ENCODE measurements at regions not wholly inside any gene's neighbourhood (a gene's known extent, or its start where the extent isn't known, plus 50 kb on each side); places are given as distances from the start of the nearest gene placed in this dataset.
"Not testable (repeated sequence)": the region's sequence is repeated elsewhere in the genome, so short reads cannot be mapped to it uniquely, and the experiment has no call there.

DNA sequence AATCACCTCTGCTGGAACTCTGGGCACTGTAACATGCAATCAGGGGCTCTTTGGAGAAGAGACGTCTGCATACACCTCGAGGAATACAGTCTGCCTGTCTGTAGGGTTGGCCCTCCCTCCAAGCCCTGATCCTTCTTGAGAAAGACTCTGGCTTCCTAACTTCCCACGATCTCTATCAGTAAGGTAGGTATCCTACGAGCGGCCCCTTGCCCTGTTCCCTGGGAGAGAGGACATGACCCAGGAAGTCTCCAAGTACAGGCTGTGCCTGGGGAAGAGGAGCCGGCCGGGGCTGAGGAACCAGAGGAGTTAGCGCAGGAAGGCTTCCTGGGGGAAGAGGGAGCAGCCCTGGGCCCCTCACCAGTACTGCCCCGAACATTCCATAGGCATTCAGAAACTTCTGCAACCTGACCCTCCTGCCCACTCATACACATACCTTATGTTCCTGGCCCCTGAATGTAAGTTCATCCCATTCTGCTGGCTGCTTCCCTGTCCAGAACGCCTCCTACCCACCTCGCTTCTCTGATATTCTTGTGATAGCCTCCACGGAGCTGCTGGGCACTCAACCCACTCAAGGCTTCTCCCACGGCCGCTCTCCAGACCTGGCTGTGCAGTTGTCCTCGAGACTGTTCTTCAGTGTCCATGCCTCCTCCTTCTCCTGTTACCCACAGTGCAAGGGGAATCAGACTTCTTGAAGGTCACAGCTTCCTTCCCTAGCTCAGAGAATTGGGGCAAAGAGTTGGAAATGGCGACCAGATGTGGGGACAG, 116.1 kb downstream of the CYP26B1 start:
- no peak for DNase-seq (ENCODE audit: low read depth in 2 of 2)

DNA sequence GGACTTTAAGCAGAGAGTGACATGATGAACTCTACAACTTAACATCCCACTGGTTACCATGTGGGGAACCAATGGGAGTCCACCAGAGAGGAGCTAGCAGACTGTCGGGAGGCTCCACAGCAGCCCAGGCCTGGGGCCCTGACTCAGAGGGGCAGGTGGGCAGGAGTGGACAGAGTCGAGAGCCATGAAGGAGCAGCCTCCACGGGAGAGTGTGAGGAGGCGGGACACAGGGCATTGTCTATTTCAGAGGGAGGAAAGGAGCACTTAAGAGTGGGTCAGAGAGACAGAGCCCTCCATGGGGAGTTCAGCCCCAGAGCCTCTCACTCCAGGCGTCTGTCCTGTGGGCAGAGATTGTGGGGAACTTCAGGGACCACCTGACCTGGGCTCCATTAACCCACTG, 118.7 kb downstream of the CYP26B1 start:
- no peak for DNase-seq (ENCODE audit: low read depth in 2 of 2)

DNA sequence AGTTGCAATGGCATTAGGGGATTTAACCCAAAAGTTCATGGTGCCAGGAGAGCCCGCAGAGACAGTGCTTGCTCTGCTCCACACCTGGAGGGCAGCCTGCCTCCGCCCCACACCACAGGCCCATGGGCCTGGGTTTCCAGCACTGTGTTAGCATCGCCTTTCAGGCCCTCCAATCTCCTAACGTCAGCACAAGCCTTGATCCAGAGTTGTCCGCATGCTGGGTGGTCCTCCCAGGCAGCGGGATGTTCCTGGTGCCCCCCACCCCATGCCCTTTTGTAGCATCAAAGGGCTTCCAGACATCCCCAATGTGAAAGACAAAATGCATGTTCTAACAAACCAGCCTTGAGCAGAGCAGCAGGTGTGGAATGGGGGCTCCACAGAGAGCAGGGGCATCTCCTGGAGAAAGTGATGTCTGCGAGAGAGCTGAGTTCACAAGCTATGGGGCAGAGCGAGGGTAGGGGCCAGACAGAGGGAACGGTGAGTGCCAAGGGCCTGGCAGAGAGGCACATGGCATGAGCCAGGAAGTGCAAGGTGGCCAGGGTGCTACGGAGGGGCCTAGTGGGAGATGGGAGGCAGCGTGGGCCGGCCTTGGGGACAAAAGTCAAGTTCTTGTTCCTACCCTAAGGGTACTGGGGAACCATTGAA, 119.2 kb downstream of the CYP26B1 start:
- DNase-seq (ENCODE audit: low read depth in 2 of 2), result no peak

DNA sequence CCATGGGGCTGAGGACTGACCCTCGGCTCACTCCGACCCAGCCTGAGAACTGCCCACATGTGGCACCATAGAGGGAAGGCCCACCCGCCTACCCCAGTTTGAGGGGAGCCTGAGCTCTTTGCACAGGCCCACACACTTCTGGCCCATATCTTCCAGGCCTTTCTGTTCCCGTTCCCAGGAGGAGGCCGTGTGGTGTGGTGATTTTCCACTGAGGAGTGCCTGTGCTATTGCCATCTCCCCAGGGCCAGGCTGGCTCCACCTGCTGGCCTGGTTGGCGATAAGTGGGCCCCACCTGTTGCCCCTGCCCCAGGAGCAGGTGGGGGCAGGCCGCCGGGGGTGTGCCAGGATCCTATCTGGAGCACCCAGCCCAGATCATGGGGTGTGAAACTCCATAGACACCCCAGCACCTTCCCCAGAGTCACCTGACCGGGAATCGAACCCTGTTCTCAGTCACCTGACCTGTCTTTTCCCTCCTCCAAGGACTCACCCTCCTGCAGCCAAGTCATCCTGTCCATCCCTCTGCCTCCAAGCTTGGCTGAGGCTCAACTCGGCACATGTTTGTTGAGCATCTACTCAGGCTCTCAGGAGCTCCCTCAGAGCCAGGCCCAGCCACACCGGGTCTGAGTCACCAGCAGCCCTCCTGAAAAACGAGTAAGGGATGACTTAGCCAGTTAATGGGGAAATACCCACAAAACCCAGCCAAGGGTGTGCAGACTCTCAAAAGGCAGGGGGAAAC, 120.1 kb downstream of the CYP26B1 start:
- no peak for DNase-seq (ENCODE audit: low read depth in 2 of 2)

DNA sequence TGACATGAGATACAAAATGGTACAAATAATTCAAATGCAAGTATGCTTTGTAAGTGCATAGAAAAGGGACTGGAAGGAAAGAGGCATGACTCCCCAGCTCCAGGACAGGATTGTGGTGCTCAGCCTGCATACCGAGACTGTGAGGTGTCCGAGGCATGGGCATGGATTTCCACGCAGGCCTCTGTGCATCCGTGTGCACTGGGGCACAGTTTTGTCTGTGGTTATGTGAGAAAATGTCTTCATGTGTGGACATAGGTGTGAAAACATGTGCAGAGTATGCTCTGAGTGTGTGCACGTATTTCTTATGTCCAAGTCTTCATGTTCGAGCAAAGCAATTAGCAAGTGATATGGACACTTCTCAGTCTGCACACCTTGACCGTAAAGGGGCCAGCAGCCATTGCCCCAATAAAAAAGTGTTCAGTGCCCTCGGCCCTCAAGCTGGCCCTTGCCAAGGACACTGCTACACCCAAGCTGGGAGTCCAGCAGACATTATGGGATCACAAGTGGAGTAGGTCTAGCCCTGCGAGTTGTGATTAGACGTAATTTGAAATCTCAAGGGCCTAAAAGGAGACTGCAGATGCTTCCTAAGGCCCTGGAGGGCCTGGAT, 120.7 kb downstream of the CYP26B1 start:
- DNase-seq (ENCODE audit: low read depth in 2 of 2), result no peak

DNA sequence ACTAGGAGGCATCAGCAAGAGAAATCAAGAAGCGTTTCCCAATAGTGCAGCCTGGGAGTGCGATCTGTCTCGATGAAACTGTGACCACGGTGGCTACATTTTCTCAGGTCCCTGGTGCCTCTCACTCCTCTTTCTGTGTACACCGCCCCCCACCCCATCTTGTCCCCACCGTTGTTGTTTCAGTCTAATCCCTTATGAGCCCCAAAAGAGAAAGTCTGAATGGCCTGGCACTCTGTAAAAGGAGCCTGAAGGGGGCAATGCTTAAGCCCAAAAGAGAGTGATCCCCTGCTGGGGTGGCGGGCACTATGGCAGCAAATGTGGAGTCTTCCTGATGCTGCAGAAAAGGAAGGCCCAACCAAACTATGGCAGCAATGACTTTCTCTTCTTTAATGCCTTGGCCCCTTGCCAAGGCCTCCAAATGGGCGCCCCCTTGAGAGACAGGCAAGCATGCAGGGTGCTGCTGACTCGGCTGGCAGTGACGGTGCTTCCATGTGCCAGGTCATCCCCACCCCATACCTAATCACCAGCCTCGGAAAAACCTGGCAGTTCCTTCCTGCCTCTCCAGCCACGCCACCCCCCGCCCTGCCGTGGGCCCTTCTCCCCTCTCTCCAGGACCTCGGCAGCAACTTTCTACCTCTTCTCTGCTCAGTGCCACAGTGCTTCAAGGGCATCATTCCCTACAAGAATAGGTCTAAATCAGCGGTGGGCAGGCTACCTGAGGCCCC, 123.0 kb downstream of the CYP26B1 start:
- DNase-seq (ENCODE audit: low read depth in 2 of 2), result no peak

DNA sequence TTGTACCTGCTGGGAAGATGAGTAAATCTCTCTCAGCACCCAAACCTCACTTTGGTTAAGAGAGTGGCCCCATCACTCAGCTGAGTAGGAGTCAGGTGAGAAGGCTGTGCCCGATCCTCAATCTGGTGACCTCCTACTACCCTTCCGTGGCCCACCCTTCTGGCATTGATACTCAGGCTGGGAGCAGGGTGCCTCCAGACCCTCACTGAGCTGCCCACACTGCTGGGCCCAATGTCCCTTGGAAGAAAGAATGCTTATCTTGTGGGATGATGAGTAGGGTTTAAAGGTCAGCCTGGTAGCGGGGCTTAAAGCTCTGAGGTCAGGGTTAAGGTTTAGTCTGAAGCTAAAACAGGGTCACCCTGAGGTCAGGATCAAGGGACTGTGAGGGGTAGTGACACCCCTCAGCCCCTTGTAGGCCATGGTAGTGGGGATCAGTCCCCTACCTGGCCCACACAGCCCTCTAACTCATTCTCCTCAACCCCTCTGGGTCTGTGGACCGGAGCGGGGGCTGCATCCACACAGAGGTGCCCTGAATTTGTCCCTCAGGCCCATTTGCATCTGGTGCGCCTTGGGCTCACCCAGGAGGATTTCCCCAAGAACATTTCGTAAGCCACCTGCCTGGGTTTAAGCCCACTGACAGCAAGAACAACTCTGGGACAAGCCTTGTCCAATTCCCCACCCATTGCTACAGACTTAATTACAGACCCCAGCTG, 123.8 kb downstream of the CYP26B1 start:
- no peak for DNase-seq (ENCODE audit: low read depth in 2 of 2)

DNA sequence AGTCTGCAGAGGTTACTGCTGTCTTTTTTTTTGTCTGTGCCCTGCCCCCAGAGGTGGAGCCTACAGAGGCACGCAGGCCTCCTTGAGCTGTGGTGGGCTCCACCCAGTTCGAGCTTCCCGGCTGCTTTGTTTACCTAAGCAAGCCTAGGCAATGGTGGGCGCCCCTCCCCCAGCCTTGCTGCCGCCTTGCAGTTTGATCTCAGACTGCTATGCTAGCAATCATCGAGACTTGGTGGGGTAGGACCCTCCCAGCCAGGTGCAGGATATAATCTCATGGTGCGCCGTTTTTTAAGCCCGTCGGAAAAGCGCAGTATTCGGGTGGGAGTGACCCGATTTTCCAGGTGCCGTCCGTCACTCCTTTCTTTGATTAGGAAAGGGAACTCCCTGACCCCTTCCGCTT, 126.3 kb downstream of the CYP26B1 start:
- not testable (repeated sequence) for DNase-seq (ENCODE audit: low read depth in 2 of 2)

DNA sequence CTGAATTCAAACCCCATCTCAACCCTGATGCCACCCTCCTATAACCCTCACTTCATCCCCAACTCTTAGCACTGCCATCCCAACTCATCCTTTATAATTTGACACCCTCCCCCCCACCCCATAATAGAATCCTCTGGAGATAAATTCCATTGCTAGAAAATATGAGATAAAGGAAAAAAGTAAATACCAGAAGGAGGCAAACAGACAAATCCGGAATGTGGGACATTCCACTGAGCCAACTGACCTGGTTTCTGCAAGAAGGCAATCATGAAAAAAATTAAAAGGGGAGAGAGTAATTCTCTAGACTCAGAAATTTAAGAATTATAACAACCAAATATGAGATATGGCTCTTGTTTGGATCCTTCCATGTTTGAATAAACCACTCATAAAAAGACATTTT, 132.4 kb downstream of the CYP26B1 start:
- no peak for DNase-seq (ENCODE audit: low read depth in 2 of 2)

DNA sequence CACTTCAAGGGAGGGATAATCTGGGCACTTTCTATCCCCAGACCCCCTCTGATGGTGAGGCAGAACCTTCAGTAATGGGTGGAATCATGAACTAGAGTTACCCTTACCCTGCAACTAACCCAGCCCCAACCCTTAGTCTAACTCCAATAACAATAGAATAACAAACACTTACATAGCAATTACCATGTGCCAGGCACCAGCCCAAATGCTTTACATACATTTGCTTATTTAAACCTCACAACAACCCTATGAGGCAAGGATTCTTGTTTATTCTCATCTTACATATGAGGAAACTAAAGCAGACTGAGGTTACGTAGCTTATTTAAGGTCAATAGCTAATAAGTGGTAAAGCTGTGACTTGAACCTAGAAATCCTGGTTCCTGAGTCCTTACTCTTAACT, 132.8 kb downstream of the CYP26B1 start:
- DNase-seq (ENCODE audit: low read depth in 2 of 2), result no peak

DNA sequence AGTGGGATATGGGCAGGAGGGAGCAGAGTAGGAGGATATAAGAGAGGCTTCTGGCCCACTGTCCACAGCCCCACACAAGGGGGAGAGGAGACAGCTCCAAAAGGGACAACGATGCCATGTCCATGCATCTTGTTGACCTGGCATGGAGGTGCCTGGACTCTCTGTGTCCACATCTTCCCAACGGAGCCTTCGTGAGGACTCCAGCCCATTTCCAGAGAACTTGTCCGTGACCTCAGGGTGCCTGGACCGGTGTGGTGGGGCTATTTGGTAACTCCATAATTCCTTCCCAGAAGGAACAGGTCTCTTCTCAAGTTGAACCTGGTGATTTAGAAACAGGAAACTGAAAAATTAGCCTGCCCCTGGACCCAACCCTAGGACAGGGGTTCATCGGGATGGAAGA, 133.9 kb downstream of the CYP26B1 start:
- no peak for DNase-seq (ENCODE audit: low read depth in 2 of 2)

DNA sequence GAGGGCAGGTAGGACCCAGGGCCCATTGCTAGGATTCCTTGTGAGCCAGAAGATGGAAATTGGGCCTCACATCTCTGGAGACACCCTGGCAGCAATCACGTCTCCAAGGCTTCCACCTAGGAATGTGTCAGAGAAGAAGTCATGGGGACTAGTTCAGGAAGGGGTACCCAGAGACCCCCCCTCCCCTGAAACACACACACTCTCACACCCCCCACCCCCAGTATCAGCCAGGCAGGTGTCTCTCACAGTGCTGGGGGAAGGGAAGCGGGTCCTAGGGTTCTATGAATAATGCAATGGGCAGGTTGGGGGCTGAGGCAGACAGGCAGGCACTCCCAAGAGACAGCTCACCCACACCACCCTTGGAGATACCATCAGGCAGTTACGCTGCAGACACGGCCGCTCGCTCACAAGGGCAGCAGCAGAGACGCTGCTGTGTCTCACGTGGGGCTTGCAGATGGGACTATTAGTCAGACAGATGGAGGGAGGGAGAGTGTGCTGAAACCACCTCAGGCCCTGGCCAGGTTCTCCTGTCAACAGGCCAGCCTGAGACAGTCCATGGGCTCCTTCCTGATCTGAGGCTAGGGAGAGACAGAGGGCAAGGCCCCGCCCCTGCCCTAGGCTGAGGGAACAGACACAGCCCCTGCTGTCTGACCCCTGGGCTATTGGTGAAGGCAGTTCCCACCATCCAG, 134.6 kb downstream of the CYP26B1 start:
- no peak for DNase-seq (ENCODE audit: low read depth in 2 of 2)

DNA sequence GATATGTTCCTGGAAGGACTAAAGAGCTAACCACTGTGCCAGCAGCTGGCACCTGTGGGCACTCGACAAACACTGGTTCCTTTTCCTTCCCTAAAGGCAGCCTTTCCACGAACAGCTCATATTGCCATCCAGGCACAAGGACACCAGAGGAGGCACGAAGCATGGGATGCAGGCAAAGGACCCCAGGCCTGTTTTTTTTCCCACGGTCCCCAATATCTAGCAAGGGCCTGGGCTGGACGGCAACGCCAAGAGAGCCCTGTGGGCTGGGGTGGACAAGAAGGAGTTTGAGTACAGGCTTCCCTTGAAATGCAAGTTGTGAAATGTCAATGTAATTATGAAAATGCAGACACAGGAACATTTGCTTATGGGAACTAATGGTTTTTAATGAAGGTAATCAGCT, 135.9 kb downstream of the CYP26B1 start:
- DNase-seq (ENCODE audit: low read depth in 2 of 2), result no peak

DNA sequence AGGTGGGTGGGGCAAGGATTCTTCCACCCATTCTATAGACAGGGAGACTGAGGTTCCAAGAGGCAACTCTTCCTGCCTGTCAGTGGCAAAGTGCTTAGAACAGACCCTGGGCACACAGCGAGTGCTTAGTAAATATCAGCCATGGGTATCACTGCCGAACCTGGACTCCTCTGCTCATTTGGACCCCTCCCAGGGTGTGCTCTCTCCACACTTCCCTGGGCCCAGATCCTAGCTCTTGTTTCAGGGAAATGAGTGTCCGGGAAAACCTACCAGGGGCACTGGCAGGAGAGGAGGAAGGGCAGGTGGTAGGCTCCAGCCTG, 136.3 kb downstream of the CYP26B1 start:
- no peak for DNase-seq (ENCODE audit: low read depth in 2 of 2)

DNA sequence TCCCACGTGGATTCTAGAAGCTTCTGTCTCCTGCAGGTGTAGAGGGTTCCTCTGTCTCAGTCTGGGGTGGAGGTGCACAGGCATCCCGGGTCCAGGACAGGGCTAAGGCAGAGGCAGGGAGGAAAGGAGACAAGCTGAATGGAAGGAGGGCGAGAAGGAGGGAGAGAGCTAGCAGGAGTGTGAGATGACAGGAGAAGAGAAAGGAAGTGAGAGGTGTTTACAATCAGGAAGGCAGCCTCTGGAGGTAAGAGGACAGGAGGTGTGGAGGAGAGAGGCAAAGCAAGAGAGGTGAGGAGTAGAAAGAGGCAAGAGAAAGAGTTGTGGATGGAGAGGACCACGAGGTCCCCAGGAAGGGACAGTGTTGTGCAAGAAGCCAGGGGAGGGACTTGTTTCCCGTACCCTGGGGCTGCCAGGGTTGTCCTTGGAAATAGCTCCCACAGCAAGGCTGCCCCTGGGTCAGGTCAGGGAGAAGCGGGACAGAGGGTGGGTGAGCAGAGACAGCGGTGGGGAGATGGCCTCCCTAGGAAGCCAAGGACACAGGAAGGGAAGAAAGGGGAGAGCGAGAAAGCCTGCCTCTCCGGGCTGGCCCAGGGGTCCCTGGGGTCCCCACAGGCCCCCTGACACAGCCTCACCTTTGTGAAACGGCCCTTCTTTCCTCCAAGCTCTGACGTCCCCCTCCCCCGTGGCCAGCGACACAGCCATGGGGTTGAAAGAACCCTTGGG, 136.9 kb downstream of the CYP26B1 start:
- DNase-seq (ENCODE audit: low read depth in 2 of 2), result no peak

DNA sequence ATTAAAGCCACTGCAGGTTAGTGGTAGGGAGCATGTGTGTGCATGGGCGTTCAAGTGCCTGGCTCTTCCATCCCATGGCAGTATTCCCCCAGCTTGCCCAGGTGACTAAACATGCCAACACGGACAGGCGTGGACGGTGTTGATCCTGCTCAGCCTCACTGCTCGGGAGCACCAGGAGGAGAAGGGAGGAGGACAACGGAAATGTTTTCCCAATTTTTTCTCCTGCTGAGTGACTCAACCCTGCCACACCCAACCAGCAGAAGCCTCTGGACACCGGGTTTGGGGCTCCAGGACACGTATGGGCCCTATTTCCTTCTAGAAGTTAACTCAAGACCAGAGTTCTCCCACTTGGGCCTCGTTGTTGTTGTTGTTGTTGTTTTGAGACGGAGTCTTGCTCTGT, 139.1 kb downstream of the CYP26B1 start:
- no peak for DNase-seq (ENCODE audit: low read depth in 2 of 2)

DNA sequence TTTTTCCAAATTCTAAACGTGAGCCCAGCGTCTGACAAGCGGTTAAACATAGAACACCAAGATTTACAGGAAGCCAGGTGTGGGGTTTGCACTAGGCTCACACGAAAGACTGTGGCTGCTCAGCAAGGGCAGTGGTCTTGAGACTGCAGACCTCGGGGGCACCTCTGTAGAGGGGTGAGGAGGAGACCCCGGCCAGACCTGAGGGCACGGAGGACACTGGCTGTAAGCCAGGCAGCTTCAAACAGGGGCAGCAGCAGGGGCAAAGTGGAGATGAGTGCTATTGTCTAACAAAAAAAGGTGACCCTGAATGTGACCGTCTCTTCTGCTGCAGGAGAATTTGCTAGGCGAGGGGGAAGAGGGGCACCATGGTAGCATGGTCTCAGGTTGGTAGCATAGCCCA, 140.3 kb downstream of the CYP26B1 start:
- DNase-seq (ENCODE audit: low read depth in 2 of 2), result no peak

DNA sequence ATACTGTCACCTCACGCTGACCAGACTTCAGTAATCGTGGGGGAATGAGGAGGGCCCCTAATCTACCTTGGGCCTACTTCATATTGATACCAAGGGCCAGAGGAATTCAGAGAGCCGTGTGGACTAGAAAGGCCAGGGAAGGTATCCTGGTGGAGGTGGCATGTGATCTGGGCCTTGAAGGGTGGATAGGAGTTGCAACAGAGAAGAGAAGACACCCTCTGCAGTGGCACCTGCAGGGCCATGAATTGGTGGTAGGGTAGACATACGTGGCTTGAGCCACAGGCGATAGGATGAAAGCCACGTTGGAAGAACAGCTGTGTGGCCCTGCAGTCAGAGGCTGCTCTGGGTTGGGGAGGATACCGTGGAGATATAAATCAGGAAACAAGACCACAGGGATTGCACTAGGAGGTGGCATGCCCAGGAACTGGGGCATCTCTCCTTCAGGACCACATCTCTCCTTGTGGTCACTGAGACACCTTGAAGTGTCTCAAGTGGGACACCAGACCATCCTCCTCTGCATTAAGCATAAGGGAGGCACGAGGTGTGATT, 141.4 kb downstream of the CYP26B1 start:
- DNase-seq (ENCODE audit: low read depth in 2 of 2), result no peak

DNA sequence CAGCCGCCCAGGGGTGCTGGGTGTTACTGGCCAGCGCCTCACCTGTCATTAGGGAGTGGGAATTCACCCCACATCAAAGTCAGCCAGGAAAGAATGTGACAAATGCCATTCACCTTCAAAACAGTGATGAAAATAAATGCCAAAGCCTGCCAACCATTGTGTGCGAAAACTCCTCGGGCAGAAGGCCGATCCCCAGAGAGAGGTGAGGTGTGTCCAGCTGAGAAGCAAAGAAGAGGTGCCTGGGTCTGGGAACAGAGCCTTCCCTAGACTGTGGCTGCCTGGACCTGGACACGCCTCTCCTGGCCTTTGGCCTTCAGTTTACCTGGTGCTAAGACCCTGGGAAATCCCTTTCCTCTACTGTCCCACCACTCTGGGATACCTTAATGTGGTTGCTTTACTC, 142.7 kb downstream of the CYP26B1 start:
- DNase-seq (ENCODE audit: low read depth in 2 of 2), result no peak
